ENCODE measurements at regions not wholly inside any gene's neighbourhood (a gene's known extent, or its start where the extent isn't known, plus 50 kb on each side); places are given as distances from the start of the nearest gene placed in this dataset.

GRCh38 chr2:3099145-3099859 lies 278.3 kb downstream of the EIPR1 start:
- no peak for DNase-seq

- no peak for DNase-seq
These were observed 279.4 kb downstream of the EIPR1 start for GRCh38 chr2:3098231-3098630.

- DNase-seq, result no peak
These were observed 279.8 kb downstream of the EIPR1 start for GRCh38 chr2:3097804-3098203.

- no peak for DNase-seq
These were observed 282.3 kb downstream of the EIPR1 start for GRCh38 chr2:3094999-3095958.

GRCh38 chr2:3094318-3094717 lies 283.3 kb downstream of the EIPR1 start:
- DNase-seq, result no peak

- DNase-seq, result no peak
These were observed 285.9 kb downstream of the EIPR1 start for GRCh38 chr2:3091696-3092095.

GRCh38 chr2:3082705-3083104 lies 294.9 kb downstream of the EIPR1 start:
- no peak for DNase-seq

GRCh38 chr2:3079959-3080948 lies 297.4 kb downstream of the EIPR1 start:
- no peak for DNase-seq

GRCh38 chr2:3079466-3079865 lies 298.2 kb downstream of the EIPR1 start:
- no peak for DNase-seq

GRCh38 chr2:3078684-3079083 lies 298.9 kb downstream of the EIPR1 start:
- DNase-seq, result no peak

GRCh38 chr2:3076848-3077642 lies 300.6 kb downstream of the EIPR1 start:
- DNase-seq, result no peak

GRCh38 chr2:3075991-3076340 lies 301.7 kb downstream of the EIPR1 start:
- no peak for DNase-seq

GRCh38 chr2:3075316-3075990 lies 302.2 kb downstream of the EIPR1 start:
- no peak for DNase-seq

- DNase-seq, result no peak
These were observed 303.9 kb downstream of the EIPR1 start for GRCh38 chr2:3073704-3074103.

GRCh38 chr2:3073041-3073595 lies 304.5 kb downstream of the EIPR1 start:
- DNase-seq, result no peak

GRCh38 chr2:3071685-3072263 lies 305.8 kb downstream of the EIPR1 start:
- DNase-seq, result no peak

GRCh38 chr2:3066831-3067230 lies 310.8 kb downstream of the EIPR1 start:
- no peak for DNase-seq

- no peak for DNase-seq
These were observed 311.7 kb downstream of the EIPR1 start for GRCh38 chr2:3065928-3066327.

GRCh38 chr2:3062476-3063260 lies 314.9 kb downstream of the EIPR1 start:
- DNase-seq, result no peak

- DNase-seq, result no peak
These were observed 317.6 kb downstream of the EIPR1 start for GRCh38 chr2:3060049-3060448.

Data from AML-193 (cell line).